Kidney tubule cell (primary cell): ENCODE measurements at regions not wholly inside any gene's neighbourhood (a gene's known extent, or its start where the extent isn't known, plus 50 kb on each side); places are given as distances from the start of the nearest gene placed in this dataset.

Experiments
- DNase-seq: peaks from one replicate; pipeline ENCODE4 v3.0.0-alpha.2; 2018; ENCODE audit warnings: low spot score

- no peak for DNase-seq
Observed at GRCh38 chr4:175377203-175377602, 434.9 kb downstream of the GPM6A start.

DNA sequence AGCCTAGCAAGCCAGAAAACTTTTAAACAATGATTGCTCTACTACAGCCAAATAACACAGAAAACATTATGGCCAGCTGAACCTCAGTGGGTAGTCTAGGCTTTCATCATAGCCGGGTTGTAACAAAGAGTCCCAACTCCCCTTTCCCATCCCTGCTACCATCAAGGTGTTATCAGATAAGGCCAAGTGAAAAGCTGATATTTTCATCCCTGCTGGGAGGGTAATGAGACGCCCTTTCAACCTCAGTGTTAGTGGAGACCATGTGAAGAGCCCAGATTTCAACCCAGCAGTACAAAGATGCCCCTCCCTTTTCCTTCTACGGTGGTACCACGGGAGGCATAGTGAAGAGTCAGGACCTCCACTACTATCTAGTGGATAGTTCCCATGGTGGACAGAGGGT lies 433.7 kb downstream of the GPM6A start:
- no peak for DNase-seq

GRCh38 chr4:175380841-175381240 lies 431.2 kb downstream of the GPM6A start:
- DNase-seq: no peak

DNA sequence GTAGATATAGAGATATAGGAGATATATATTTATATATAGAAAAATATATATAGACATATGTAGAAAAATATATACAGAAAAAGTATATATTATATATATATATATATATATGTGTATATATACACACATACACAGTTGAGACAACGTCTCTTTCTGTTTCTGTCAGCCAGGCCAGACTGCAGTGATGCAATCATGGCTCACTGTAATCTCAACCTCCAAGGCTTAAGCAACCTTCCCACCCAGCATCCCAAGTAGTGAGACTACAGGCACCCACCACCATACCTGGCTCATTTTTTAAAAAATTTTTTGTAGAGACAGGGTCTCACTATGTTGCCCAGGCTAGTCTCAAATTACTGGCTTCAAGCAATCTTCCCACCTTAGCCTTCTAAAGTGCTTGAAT lies 426.3 kb downstream of the GPM6A start:
- DNase-seq: no peak

- no peak for DNase-seq
Observed at GRCh38 chr4:175386776-175387507, 425.1 kb downstream of the GPM6A start.

- DNase-seq: no peak
Observed at GRCh38 chr4:175394208-175394607, 417.9 kb downstream of the GPM6A start.

GRCh38 chr4:175405961-175406360 lies 406.1 kb downstream of the GPM6A start:
- no peak for DNase-seq

- DNase-seq: no peak
Observed at GRCh38 chr4:175407926-175408325, 404.1 kb downstream of the GPM6A start.

GRCh38 chr4:175411251-175411650 lies 400.8 kb downstream of the GPM6A start:
- DNase-seq: no peak

DNA sequence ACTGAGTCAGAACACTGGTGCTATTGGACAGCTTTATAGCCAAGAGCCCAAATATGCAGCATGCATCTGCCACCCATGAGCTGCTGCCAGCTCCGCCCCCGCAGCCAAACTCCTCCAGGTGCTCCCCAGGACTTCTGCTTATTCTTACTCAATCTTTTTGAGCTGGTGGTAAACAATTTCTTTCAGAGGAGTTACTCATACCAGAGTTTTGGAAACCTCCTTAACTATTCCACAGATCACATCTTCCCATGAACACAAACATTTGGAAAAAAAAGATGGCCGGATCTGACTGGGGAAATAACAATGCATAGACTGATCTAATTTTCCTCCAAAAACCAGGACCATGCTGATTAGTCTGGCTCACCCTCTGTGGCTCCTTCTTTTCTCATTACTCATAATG lies 399.9 kb downstream of the GPM6A start:
- peak; percentile 30 for DNase-seq

GRCh38 chr4:175412746-175413145 lies 399.3 kb downstream of the GPM6A start:
- DNase-seq: peak; percentile 76

GRCh38 chr4:175413561-175413960 lies 398.5 kb downstream of the GPM6A start:
- DNase-seq: peak; percentile 5

DNA sequence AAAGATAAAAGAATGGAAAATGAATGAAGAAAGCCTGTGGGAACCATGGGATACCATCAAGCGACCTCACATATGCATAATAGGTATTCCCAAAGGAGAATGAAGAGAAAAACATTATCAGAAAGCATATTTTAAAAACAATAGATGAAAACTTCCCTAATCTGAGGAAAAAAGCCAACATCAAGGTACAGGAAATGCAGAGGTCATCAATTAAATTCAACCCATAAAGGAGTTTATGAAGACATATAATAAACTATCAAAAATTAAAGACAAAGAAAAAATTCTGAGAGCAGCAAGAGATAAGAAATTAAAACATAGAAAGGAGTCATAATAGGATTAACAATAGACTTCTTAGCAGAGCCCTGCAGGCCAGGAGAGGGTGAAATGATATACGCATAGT lies 397.5 kb downstream of the GPM6A start:
- no peak for DNase-seq

DNA sequence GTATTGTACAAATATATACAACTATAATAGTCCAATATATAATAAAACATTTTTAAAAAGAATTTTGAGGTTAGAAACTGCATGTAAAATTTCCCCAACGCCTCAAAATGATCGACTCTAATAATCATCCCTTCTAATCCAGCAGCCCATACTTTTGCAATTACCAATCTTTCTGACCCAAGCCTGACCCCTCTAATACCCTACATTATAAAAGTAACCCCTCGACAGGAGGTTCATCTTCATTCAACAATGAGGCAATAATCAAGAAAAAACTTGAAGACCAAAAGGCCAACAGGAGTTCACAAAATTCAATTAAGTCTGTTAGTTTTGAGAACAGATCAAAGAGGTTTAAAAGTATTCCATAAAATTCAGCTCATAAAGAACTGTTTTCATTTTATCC lies 393.5 kb downstream of the GPM6A start:
- DNase-seq: no peak

DNA sequence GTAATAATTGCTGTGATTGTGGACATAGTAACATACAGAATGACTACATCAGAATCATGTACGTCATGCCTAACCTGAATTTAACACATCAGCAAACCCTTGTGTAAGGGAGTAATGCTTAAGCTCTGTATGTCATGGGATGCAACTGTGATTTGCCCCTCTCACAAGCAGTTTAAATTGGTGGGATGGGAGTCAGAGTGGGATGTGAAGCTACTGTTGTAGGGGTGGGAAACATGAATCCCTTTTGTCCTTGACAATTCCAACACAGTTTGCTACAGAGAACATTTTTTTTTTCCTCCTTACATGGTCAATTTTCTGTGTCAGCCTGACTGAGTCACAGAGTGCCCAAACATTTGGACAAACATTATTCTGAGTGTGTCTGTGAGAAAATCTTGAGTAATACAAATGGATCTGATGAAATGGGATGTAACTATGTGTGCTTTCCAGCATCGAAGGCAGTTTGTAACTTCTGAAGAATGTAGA lies 392.8 kb downstream of the GPM6A start:
- peak; percentile 89 for DNase-seq

GRCh38 chr4:175421506-175421905 lies 390.6 kb downstream of the GPM6A start:
- peak; percentile 56 for DNase-seq

DNA sequence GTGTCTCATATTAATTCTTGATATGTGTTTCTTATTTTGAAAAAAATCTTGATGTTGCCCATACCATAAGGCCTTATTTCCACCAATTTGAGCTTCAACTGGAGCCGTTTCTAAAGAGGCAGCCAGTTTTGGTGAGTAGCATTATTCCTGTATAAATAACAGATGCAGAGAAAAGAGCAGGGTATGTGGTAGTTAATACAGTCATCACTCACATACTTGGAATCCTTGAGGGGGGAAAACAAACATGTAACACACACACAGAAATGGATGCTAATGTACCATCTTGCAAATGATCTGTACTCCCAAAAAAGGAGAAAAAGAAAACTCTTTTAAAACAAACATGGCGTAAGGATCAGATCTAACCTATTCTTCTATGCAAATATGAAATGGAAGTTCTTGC lies 389.7 kb downstream of the GPM6A start:
- DNase-seq: peak; percentile 32

- DNase-seq: no peak
Observed at GRCh38 chr4:175424111-175424510, 388.0 kb downstream of the GPM6A start.

DNA sequence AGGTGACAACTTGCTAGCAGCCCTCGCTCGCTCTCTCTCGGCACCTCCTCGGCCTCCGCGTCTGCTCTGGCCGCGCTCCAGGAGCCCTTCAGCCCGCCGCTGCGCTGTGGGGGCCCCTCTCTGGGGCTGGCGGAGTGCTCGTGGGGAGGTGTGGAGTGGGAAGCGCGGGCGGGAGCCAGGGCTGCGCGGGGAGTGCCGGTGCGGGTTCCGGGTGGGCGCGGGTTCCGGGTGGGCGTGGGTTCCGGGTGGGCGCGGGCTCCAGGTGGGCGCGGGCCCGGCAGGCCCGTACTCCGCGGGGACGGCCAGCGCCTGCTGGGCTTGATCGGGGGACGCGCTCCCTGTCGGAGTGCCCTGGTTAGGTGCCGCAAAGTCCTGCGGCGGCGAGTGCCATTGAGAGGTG lies 384.3 kb downstream of the GPM6A start:
- DNase-seq: no peak

DNA sequence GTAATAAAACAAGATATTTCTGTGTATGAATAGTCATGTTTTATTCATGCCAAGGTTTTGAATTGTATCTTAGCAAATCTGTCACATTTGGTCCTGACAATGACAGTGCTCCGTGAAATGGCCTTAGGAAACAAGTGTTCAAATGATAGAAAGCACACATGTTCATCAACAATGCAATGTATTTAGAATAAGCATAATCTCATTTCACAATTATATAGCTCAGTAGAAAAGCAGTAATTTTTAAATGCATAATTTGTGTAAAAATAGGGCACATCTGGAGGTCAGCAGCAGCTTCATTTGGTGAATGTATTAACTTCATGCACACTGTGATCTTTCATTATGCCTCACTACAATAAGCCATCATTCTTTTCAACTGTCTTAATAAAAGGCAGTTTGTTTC lies 380.4 kb downstream of the GPM6A start:
- DNase-seq: no peak

DNA sequence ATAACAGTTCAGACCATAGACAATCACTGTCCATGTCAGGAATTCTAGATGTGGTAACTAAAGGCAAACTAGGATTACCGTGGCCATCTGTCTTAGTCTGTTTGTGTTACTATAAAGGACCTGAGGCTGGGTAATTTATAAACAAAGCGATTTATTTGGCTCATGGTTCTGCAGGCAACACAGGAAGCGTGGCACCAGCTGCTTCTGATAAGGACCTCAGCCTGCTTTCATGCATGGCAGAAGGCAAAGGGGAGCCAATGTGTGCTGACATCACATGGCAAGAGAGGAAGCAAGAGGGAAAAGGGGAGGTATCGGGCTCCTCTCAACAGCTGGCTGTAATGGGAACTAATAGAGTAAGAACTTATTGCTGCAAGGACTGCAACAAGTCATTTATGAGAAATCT lies 376.7 kb downstream of the GPM6A start:
- DNase-seq: no peak

- DNase-seq: no peak
Observed at GRCh38 chr4:175436196-175436595, 375.9 kb downstream of the GPM6A start.

DNA sequence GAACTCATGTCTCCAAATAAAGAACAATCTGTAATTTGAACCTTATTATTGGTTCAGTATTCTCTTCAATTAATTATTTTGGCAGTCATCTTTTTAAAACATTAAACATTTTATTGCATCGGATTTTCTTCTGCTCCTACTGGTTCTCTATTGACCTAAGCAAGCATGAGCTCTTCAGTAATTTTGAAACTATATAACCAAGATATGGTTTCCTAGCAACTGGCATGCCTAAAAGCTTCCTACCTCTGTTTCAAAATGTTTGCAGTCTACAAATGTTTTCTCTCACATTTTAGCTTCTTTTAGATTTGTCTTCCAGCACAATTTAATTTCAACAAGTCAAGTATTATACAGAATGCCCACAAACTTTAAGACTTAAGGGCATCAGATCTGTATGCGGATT lies 371.3 kb downstream of the GPM6A start:
- DNase-seq: no peak

GRCh38 chr4:175441256-175441655 lies 370.8 kb downstream of the GPM6A start:
- DNase-seq: no peak
